Pons (tissue), 1 donor: ENCODE measurements at regions not wholly inside any gene's neighbourhood (a gene's known extent, or its start where the extent isn't known, plus 50 kb on each side); places are given as distances from the start of the nearest gene placed in this dataset.

Experiments used
- DNase-seq: peaks from one replicate; pipeline ENCODE4 v3.0.0-alpha.2; 2016; ENCODE audit warnings: low spot score

GRCh38 chr9:20197976-20198685, 409.3 kb upstream of the SLC24A2 start:
- DNase-seq: no peak

GRCh38 chr9:20191228-20191840, 402.5 kb upstream of the SLC24A2 start:
- no peak for DNase-seq

- DNase-seq: no peak
Measured at GRCh38 chr9:20189871-20190270, 401.0 kb upstream of the SLC24A2 start.

- peak; percentile 16 for DNase-seq
Measured at GRCh38 chr9:20188616-20189369, 400.0 kb upstream of the SLC24A2 start.

- no peak for DNase-seq
Measured at GRCh38 chr9:20187318-20187717, 398.5 kb upstream of the SLC24A2 start.

- DNase-seq: no peak
Measured at GRCh38 chr9:20186823-20187222, 398.0 kb upstream of the SLC24A2 start.

- no peak for DNase-seq
Measured at GRCh38 chr9:20186231-20186630, 397.4 kb upstream of the SLC24A2 start.

GRCh38 chr9:20184541-20184940, 395.7 kb upstream of the SLC24A2 start:
- no peak for DNase-seq

- DNase-seq: no peak
Measured at GRCh38 chr9:20178679-20179078, 389.8 kb upstream of the SLC24A2 start.

- no peak for DNase-seq
Measured at GRCh38 chr9:20178197-20178596, 389.4 kb upstream of the SLC24A2 start.

- no peak for DNase-seq
Measured at GRCh38 chr9:20170122-20170521, 381.3 kb upstream of the SLC24A2 start.

- DNase-seq: no peak
Measured at GRCh38 chr9:20152151-20152725, 363.4 kb upstream of the SLC24A2 start.

- no peak for DNase-seq
Measured at GRCh38 chr9:20148416-20148815, 359.6 kb upstream of the SLC24A2 start.

GRCh38 chr9:20144197-20144596, 355.4 kb upstream of the SLC24A2 start:
- DNase-seq: no peak

GRCh38 chr9:20139763-20140290, 351.0 kb upstream of the SLC24A2 start:
- no peak for DNase-seq

- DNase-seq: no peak
Measured at GRCh38 chr9:20138841-20139240, 350.0 kb upstream of the SLC24A2 start.

GRCh38 chr9:20138116-20138515, 349.3 kb upstream of the SLC24A2 start:
- DNase-seq: no peak

- DNase-seq: no peak
Measured at GRCh38 chr9:20137425-20137824, 348.6 kb upstream of the SLC24A2 start.

- no peak for DNase-seq
Measured at GRCh38 chr9:20135119-20135697, 346.4 kb upstream of the SLC24A2 start.

GRCh38 chr9:20125727-20126126, 336.9 kb upstream of the SLC24A2 start:
- DNase-seq: no peak

- no peak for DNase-seq
Measured at GRCh38 chr9:20119566-20119965, 330.7 kb upstream of the SLC24A2 start.

- no peak for DNase-seq
Measured at GRCh38 chr9:20117986-20118385, 329.1 kb upstream of the SLC24A2 start.
